Breast epithelium (tissue), 3 donors: ENCODE measurements at regions not wholly inside any gene's neighbourhood (a gene's known extent, or its start where the extent isn't known, plus 50 kb on each side); places are given as distances from the start of the nearest gene placed in this dataset.

Experiments
- POLR2A ChIP-seq: fragments of 450-650 bp; IDR thresholded peaks from one replicate; pipeline ENCODE4 v1.6.1; 2016; ENCODE audit warnings: antibody characterized with exemption, mild to moderate bottlenecking, moderate library complexity
- POLR2AphosphoS5 ChIP-seq, 3 donors: sonication (generic); formaldehyde crosslinking; IDR thresholded peaks; one replicate each; pipeline ENCODE4 v1.6.1; 2017; ENCODE audit warnings: antibody characterized with exemption in 3 of 3
- TF ChIP-seq, protein P1 (sequence below), 3 donors: fragments of 450-650 bp; IDR thresholded peaks; one replicate each; pipeline ENCODE4 v1.5.1; 2016 to 2017; ENCODE audit warnings: antibody characterized with exemption in 3 of 3, mild to moderate bottlenecking in 3 of 3, moderate library complexity in 3 of 3

GRCh38 chr13:99703908-99704307 is 202.6 kb downstream of the TM9SF2 start:
- no peak for TF ChIP-seq POLR2A
- TF ChIP-seq, protein P1, sequence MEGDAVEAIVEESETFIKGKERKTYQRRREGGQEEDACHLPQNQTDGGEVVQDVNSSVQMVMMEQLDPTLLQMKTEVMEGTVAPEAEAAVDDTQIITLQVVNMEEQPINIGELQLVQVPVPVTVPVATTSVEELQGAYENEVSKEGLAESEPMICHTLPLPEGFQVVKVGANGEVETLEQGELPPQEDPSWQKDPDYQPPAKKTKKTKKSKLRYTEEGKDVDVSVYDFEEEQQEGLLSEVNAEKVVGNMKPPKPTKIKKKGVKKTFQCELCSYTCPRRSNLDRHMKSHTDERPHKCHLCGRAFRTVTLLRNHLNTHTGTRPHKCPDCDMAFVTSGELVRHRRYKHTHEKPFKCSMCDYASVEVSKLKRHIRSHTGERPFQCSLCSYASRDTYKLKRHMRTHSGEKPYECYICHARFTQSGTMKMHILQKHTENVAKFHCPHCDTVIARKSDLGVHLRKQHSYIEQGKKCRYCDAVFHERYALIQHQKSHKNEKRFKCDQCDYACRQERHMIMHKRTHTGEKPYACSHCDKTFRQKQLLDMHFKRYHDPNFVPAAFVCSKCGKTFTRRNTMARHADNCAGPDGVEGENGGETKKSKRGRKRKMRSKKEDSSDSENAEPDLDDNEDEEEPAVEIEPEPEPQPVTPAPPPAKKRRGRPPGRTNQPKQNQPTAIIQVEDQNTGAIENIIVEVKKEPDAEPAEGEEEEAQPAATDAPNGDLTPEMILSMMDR (IDR thresholded peaks at IDR 0.05), result no peak
- TF ChIP-seq POLR2AphosphoS5 (IDR thresholded peaks at IDR 0.05), result no peak
